Adipocyte (in vitro differentiated cells): ENCODE measurements at regions not wholly inside any gene's neighbourhood (a gene's known extent, or its start where the extent isn't known, plus 50 kb on each side); places are given as distances from the start of the nearest gene placed in this dataset.

Source experiments
- DNase-seq: peaks from one replicate; pipeline ENCODE4 v3.0.0-alpha.2; 2015; ENCODE audit warnings: low read depth
- H3K27me3 ChIP-seq: replicated peaks from 2 replicates; pipeline ENCODE4 v1.7.0; 2013; ENCODE audit warnings: mild to moderate bottlenecking, low read length, moderate library complexity; ENCODE audit not compliant: control insufficient read depth, insufficient read depth
- H3K36me3 ChIP-seq: 2 replicates; pipeline ENCODE4 v1.7.0; 2013; ENCODE audit warnings: low read length, mild to moderate bottlenecking, moderate library complexity; ENCODE audit not compliant: control insufficient read depth, insufficient read depth, severe bottlenecking
- H3K4me1 ChIP-seq: 2 replicates; pipeline ENCODE4 v1.7.0; 2013; ENCODE audit warnings: mild to moderate bottlenecking, low read length, moderate library complexity; ENCODE audit not compliant: control insufficient read depth, insufficient read depth
- H3K4me3 ChIP-seq: 2 replicates; pipeline ENCODE4 v1.7.0; 2013; ENCODE audit warnings: mild to moderate bottlenecking, low read length, moderate library complexity
- H3K9ac ChIP-seq: 2 replicates; pipeline ENCODE4 v1.7.0; 2013; ENCODE audit warnings: mild to moderate bottlenecking, low read length, moderate library complexity
- H3K9me3 ChIP-seq: 2 replicates; pipeline ENCODE4 v1.7.0; 2013; ENCODE audit warnings: mild to moderate bottlenecking, low read length, moderate library complexity; ENCODE audit not compliant: control insufficient read depth

DNA sequence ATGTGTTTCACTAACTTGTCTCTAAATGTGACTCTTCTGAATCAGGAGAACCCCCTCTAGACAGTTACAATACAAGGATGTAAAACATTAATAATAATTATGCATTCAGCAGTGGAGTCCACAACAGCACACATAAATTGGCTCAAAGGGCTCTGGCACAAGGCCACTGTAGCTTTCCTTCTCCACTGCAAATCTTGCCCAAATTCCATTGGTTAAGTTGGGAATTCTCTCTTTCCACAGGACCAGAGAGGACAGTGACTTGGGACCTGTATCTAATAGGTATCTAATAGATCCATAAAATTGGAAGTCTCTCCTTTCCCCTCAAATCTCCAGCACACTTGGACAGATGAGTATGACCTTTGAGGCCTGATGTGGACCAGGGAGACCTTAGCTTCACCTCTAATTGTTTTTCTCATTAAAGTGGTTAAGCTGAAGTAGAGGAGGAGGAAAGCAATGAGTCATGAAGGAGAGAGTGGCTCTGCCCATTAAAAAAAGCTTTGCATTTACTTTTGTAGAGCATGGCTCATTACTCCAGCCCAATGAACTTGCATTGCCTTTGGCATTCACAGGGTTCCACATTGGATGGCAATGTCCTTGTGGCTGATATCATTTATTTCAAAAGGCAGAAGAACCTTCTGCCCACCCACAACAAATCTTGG lies 72.3 kb upstream of the SH3RF1 start:
- DNase-seq: no peak

GRCh38 chr4:169342159-169342860 lies 71.6 kb upstream of the SH3RF1 start:
- no peak overlapping the region for H3K4me3 ChIP-seq
- H3K27me3 ChIP-seq: no peaks in the 10 kb centered on the region
- no peak for DNase-seq
- H3K4me1 ChIP-seq: peaks cover 28% of the 10 kb centered on the region
- no peaks in the 10 kb centered on the region for H3K9me3 ChIP-seq
- no peak overlapping the region for H3K9ac ChIP-seq
- no peaks in the 10 kb centered on the region for H3K36me3 ChIP-seq

More for the DNA sequence above, 72.3 kb upstream of the SH3RF1 start:
- H3K4me3 ChIP-seq: no peak overlapping the region
- H3K9me3 ChIP-seq: no peaks in the 10 kb centered on the region
- H3K36me3 ChIP-seq: no peaks in the 10 kb centered on the region
- H3K4me1 ChIP-seq: peaks cover 24% of the 10 kb centered on the region
- H3K9ac ChIP-seq: no peak overlapping the region
- H3K27me3 ChIP-seq: no peaks in the 10 kb centered on the region

GRCh38 chr4:169341490-169341889 lies 70.7 kb upstream of the SH3RF1 start:
- Histone ChIP-seq H3K9me3 (no peaks in the 10 kb centered on the region), H3K9ac (no peak overlapping the region), H3K36me3 (no peaks in the 10 kb centered on the region), H3K4me3 (no peak overlapping the region), H3K4me1 (peaks cover 28% of the 10 kb centered on the region), H3K27me3 (no peaks in the 10 kb centered on the region)
- no peak for DNase-seq

GRCh38 chr4:169340834-169341233 lies 70.1 kb upstream of the SH3RF1 start:
- Histone ChIP-seq H3K36me3 (no peaks in the 10 kb centered on the region), H3K27me3 (no peaks in the 10 kb centered on the region), H3K9me3 (no peaks in the 10 kb centered on the region), H3K9ac (no peak overlapping the region), H3K4me3 (no peak overlapping the region), H3K4me1 (peaks cover 28% of the 10 kb centered on the region)
- no peak for DNase-seq

DNA sequence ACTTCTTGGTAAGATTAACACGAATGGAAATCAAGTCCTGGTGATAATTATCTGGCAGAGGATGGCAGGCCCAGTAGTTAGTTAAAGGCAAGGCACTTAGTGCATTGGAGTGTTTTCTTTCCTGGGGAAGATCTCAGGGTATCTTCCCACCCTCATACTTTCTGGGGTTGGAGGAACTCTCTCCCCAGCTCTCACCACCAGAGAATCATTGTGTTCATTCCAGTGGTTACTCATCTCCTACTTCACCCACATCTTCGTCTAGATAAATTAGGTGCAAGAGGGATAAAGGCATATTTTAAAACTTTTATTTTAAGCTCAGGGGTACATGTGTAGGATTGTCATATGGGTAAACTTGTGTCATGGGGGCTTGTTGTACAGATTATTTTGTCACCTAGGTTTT lies 67.5 kb upstream of the SH3RF1 start:
- DNase-seq: no peak
- Histone ChIP-seq H3K36me3 (no peaks in the 10 kb centered on the region), H3K4me1 (peaks cover 23% of the 10 kb centered on the region), H3K27me3 (no peaks in the 10 kb centered on the region), H3K9ac (no peak overlapping the region), H3K9me3 (no peaks in the 10 kb centered on the region), H3K4me3 (no peak overlapping the region)

DNA sequence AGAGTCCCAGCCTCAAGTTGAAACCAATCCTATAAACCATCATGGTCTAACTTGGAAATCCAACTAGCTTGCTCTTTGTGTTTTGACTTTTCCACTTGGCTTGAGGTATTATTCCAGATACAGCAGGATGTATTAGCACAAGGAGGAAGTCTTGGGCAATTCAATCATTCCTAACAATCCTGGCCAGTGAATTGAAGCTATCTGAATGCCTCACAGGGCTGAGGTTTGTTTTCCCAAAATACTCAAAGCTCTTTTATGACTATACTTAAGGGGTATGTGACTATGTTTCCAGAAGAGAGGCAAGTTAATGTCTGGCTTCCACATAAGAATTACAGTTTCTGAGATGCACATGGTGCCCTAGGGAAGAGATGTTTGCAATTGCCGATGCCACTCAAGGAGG lies 66.8 kb upstream of the SH3RF1 start:
- H3K4me1 ChIP-seq: peaks cover 16% of the 10 kb centered on the region
- H3K9ac ChIP-seq: no peak overlapping the region
- DNase-seq: peak; percentile 77
- H3K36me3 ChIP-seq: no peaks in the 10 kb centered on the region
- no peaks in the 10 kb centered on the region for H3K27me3 ChIP-seq
- no peaks in the 10 kb centered on the region for H3K9me3 ChIP-seq
- H3K4me3 ChIP-seq: no peak overlapping the region

DNA sequence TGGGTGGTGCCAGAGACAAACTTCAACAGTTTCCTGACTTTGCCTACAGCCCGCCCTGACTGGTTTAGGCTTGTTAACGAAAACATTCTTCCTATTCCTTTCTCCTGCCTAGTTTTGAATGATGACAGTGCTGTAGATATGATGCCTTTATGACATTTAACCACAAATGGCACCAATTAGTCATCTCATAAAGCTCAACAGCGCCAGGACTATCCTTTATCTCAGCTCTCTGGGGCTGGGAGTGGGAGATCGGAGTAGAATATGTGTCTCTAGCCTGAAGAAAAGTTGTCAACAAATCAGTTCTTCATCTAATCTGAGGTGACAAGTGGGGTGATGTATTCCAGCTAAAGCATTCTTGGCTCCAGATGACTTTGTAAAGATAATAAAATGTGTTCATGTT lies 64.6 kb upstream of the SH3RF1 start:
- Histone ChIP-seq H3K9me3 (no peaks in the 10 kb centered on the region), H3K27me3 (no peaks in the 10 kb centered on the region), H3K9ac (no peak overlapping the region), H3K36me3 (no peaks in the 10 kb centered on the region), H3K4me3 (no peak overlapping the region), H3K4me1 (peaks cover 15% of the 10 kb centered on the region)
- DNase-seq: peak; percentile 23

DNA sequence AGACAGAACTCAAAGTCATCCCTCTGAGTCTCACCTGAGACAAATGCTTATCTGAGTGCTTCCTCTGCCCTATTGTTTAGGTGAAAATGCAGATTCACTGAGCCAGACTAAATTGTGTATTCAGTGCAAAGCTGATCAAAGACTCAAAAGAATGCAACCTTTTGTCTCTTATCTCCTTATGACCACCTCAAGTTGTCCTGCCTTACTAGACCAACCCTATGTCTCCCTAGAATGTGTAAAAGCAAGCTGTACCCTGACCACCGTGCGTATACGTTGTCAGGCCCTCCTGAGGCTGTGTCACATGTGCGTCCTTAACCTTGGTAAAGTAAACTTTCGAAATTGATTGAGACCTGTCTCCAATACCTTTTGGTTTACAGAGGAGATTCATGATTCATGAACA lies 63.6 kb upstream of the SH3RF1 start:
- no peak overlapping the region for H3K9ac ChIP-seq
- no peaks in the 10 kb centered on the region for H3K27me3 ChIP-seq
- no peaks in the 10 kb centered on the region for H3K9me3 ChIP-seq
- DNase-seq: no peak
- no peaks in the 10 kb centered on the region for H3K36me3 ChIP-seq
- H3K4me1 ChIP-seq: peaks cover 15% of the 10 kb centered on the region
- H3K4me3 ChIP-seq: no peak overlapping the region

GRCh38 chr4:169333265-169333664 lies 62.5 kb upstream of the SH3RF1 start:
- Histone ChIP-seq H3K9me3 (no peaks in the 10 kb centered on the region), H3K36me3 (no peaks in the 10 kb centered on the region), H3K27me3 (no peaks in the 10 kb centered on the region), H3K9ac (no peak overlapping the region), H3K4me1 (peaks cover 14% of the 10 kb centered on the region), H3K4me3 (no peak overlapping the region)
- no peak for DNase-seq

- no peak overlapping the region for H3K4me3 ChIP-seq
- H3K9ac ChIP-seq: no peak overlapping the region
- H3K4me1 ChIP-seq: peaks cover 7% of the 10 kb centered on the region
- H3K9me3 ChIP-seq: no peaks in the 10 kb centered on the region
- no peak for DNase-seq
- no peaks in the 10 kb centered on the region for H3K27me3 ChIP-seq
- no peaks in the 10 kb centered on the region for H3K36me3 ChIP-seq
These were observed 61.8 kb upstream of the SH3RF1 start for GRCh38 chr4:169332583-169332982.

DNA sequence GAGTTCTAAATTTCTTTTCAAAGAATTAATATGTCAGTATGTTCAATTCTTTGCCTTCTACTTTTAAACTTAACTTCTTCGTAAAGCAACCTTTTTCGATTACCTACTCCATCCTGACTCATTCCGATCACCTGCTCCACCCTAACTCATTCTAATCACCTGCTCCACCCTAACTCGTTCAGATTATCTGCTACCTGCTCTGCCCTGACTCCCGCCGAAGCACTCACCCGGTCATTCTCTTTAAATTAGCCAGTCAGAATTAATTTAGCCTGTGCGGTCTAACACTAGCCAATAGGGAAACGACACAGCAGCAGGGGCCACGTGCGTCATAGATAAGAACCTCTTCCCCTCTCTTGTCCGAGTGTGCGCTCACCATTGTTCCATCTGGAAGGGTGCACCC lies 60.1 kb upstream of the SH3RF1 start:
- H3K9ac ChIP-seq: no peak overlapping the region
- H3K36me3 ChIP-seq: no peaks in the 10 kb centered on the region
- H3K4me1 ChIP-seq: peaks cover 7% of the 10 kb centered on the region
- H3K27me3 ChIP-seq: no peaks in the 10 kb centered on the region
- no peak overlapping the region for H3K4me3 ChIP-seq
- DNase-seq: no peak
- no peaks in the 10 kb centered on the region for H3K9me3 ChIP-seq

DNA sequence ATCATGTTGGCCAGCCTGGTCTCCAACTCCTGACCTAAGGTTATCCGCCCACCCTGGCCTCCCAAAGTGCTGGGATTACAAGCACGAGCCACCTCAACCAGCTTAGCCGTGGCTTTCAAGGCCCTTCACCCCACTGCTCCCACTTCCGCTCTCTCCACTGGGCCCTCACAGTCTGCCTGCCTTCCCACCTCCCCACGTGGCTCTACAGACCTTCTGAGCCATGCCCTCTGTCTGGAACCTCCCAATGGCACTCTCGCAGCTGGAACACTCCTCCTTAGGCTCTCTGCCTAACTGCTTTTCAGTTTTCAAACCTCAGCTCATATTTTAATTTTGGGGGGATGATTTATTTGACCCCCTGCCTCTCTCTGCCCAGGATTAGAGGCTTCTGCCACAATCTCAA lies 59.3 kb upstream of the SH3RF1 start:
- H3K9me3 ChIP-seq: no peaks in the 10 kb centered on the region
- peaks cover 2% of the 10 kb centered on the region for H3K4me1 ChIP-seq
- no peak overlapping the region for H3K4me3 ChIP-seq
- DNase-seq: no peak
- H3K9ac ChIP-seq: no peak overlapping the region
- H3K27me3 ChIP-seq: no peaks in the 10 kb centered on the region
- no peaks in the 10 kb centered on the region for H3K36me3 ChIP-seq
